ENCODE measurements at regions not wholly inside any gene's neighbourhood (a gene's known extent, or its start where the extent isn't known, plus 50 kb on each side); places are given as distances from the start of the nearest gene placed in this dataset.

DNA sequence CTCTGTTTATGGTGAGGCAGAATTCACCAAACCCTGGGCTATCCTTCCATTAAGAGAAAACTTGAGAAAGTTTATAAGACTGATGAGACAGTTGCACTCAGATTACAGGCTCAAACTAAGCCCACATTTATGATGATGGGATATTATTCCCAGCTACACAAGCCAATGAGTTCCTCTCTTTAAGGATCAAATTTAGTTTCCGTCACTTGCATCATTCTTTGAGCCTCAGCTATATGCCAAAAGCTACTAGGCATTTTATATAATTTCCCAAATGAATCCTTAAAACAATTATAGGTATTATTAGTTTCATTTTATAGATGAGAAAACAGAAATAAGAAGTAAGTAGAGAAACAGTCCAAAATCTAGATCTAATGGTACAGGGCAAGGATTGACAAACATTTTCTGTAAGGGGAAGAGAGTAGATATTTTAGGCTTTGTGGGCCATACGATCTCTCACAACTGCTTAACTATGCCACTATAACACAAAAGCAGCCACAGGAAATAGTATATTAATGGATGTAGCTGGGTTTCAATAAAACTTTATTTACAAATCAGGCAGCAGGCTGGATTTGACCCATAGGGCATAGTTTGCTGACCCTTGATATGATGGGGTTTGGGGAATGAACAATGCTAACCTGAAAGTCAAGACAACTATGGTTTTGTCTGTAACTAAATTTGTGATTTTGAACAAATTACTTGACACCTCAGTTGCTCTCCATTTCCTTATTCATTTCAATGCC lies 91.8 kb upstream of the PLXNC1 start:
- DNase-seq: no peak
- Histone ChIP-seq H3K4me1 (ENCODE audit: control insufficient read depth in 1 of 2, insufficient read depth in 2 of 2, low read length in 2 of 2) (peaks cover 0 to 3% of the 10 kb centered on the region in 2 donors), H3K36me3 (ENCODE audit: control insufficient read depth in 1 of 2, insufficient read depth in 2 of 2, low read length in 1 of 2) (no peaks in the 10 kb centered on the region), H3K27me3 (ENCODE audit: control insufficient read depth in 1 of 2, insufficient read depth in 2 of 2, low read length in 1 of 2) (no peaks in the 10 kb centered on the region), H3K27ac (ENCODE audit: low read depth in 1 of 2, low read length in 2 of 2) (no peak overlapping the region), H3K9me3 (ENCODE audit: control insufficient read depth, low read length) (no peaks in the 10 kb centered on the region), H3K4me3 (ENCODE audit: low read length in 2 of 2) (no peak overlapping the region)
- intact Hi-C loops (cut with DNase I): no loop called here
- no peak for ATAC-seq (ENCODE audit: low FRiP score)
- WGBS, 2 donors: 96 to 98% methylated on average over 2 of the region's 2 CpGs

DNA sequence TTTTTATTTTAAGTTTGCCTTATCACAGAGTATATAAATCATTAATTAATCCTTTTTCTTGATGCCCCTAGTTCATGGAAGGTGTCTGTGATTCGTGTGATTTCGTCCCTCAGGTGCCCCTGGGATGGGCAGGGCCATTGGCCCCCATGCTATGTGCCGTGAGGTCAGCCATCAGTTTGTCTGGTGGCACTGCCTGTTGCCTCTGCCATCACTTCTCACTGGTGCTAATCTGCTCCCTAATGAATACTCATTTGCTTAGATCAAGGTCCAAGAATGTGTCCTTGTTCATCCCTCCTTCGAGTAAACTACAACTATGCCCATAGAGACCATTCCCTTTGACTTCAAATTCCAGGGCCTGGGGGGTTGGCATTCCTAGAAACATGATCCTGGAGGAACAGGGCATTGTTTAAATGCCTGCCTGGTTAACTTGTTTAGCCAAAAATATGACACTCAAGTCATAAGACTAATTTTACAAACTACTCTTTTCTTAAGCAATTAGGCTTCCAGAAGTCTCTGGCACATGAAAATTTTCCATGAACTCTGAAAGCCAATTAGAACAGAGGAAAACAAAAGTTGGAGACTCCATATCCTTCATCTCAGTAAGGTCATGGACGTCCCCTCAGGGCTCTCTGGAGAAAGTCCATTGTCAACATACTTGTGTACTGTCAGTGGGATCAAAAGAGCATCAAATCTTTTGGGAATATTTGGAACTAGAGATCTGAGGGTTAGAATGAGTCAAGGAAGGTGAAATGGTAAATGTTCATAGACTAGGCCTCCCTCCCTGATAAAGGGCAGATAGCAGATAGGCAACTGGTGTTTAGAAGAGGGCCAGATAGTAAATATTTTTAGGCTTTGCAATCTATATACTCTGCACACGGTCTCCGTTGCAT lies 90.9 kb upstream of the PLXNC1 start:
- H3K27me3 ChIP-seq (ENCODE audit: control insufficient read depth in 1 of 2, insufficient read depth in 2 of 2, low read length in 1 of 2): no peaks in the 10 kb centered on the region
- H3K4me3 ChIP-seq (ENCODE audit: low read length in 2 of 2): no peak overlapping the region
- intact Hi-C loops (cut with DNase I): no loop called here
- peak overlapping the region in 1 of 2 donors; percentile 67 for H3K27ac ChIP-seq (ENCODE audit: low read depth in 1 of 2, low read length in 2 of 2)
- H3K9me3 ChIP-seq (ENCODE audit: control insufficient read depth, low read length): no peaks in the 10 kb centered on the region
- ATAC-seq (ENCODE audit: low FRiP score) (peak; percentile 72), DNase-seq (no peak)
- WGBS, 2 donors: 63 to 68% methylated on average over 7 of the region's 7 CpGs
- H3K36me3 ChIP-seq (ENCODE audit: control insufficient read depth in 1 of 2, insufficient read depth in 2 of 2, low read length in 1 of 2): no peaks in the 10 kb centered on the region
- H3K4me1 ChIP-seq (ENCODE audit: control insufficient read depth in 1 of 2, insufficient read depth in 2 of 2, low read length in 2 of 2): peaks cover 0 to 3% of the 10 kb centered on the region in 2 donors

DNA sequence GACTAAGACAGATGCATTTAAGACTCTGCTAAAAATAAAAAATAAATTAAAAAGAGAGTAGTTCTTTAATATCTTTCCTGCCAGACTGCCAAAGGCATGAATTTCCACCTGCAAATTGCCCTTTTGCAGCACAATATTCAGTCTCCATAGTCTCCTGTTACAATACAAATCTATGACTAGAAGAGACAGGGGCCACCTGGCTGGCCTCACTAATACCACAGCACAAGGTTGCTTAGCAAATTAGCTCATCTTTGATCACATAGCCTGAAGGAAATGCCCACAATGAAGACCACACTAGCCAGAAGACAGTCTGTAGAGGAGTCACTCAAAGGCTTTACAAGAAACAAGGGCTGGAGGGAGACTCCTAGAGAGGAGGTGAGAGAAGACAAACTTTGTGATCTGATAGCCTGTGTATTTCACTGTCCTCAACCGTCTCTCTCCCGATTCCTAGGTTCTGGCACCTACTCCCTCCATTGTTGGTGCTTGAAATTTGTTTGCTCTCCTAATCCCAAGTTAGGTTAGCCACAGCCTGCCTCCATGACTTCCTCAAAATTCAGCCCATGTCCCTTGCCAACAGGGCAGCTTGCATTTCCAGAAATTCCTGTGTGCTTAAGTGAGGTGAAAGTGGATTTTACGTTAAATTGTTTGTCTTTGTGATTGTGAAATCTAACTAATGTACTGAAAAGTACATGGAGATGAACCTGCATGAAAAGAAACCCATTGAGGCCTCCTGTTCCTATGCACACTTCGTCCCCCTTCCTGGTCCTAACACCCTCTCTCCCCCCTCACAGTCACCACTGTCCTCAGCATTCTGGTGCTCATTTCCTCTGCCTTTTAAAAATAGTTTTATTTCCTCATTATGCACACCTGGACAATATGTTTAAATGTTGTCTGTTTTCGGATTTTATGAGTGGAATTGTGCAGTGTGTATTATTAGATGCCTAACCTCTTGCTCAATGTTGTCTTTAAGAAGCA lies 88.7 kb upstream of the PLXNC1 start:
- H3K4me1 ChIP-seq (ENCODE audit: control insufficient read depth in 1 of 2, insufficient read depth in 2 of 2, low read length in 2 of 2): no peaks in the 10 kb centered on the region
- H3K27ac ChIP-seq (ENCODE audit: low read depth in 1 of 2, low read length in 2 of 2): no peak overlapping the region
- H3K4me3 ChIP-seq (ENCODE audit: low read length in 2 of 2): no peak overlapping the region
- DNase-seq (no peak), ATAC-seq (ENCODE audit: low FRiP score) (no peak)
- intact Hi-C loops (cut with DNase I): no loop called here
- WGBS, 2 donors: 56 to 64% methylated on average over 5 of the region's 5 CpGs
- H3K36me3 ChIP-seq (ENCODE audit: control insufficient read depth in 1 of 2, insufficient read depth in 2 of 2, low read length in 1 of 2): no peaks in the 10 kb centered on the region
- H3K9me3 ChIP-seq (ENCODE audit: control insufficient read depth, low read length): no peaks in the 10 kb centered on the region
- no peaks in the 10 kb centered on the region for H3K27me3 ChIP-seq (ENCODE audit: control insufficient read depth in 1 of 2, insufficient read depth in 2 of 2, low read length in 1 of 2)

DNA sequence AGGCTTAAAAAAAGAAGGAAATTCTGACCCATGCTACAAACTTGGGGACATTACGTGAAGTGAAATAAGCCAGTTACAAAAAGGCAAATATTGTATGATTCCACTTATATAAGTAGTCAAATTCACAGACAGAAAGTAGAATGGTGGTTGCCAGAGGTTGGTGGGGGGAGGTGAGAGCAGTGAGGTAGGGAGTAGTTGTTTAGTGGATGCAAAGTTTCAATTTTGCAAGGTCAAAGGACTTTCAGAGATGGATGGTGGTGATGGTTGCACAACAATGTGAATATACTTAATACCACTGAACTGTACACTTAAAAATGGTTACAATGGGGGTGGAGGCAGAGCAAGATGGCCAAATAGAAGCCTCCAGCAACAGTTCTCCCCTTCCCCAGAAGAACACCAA lies 86.2 kb upstream of the PLXNC1 start:
- WGBS, 2 donors: 97 to 98% methylated on average over 1 of the region's 1 CpG
- intact Hi-C loops (cut with DNase I): no loop called here
- Histone ChIP-seq H3K27me3 (ENCODE audit: control insufficient read depth in 1 of 2, insufficient read depth in 2 of 2, low read length in 1 of 2) (no peaks in the 10 kb centered on the region), H3K9me3 (ENCODE audit: control insufficient read depth, low read length) (no peaks in the 10 kb centered on the region), H3K4me3 (ENCODE audit: low read length in 2 of 2) (no peak overlapping the region), H3K4me1 (ENCODE audit: control insufficient read depth in 1 of 2, insufficient read depth in 2 of 2, low read length in 2 of 2) (no peaks in the 10 kb centered on the region), H3K27ac (ENCODE audit: low read depth in 1 of 2, low read length in 2 of 2) (no peak overlapping the region), H3K36me3 (ENCODE audit: control insufficient read depth in 1 of 2, insufficient read depth in 2 of 2, low read length in 1 of 2) (no peaks in the 10 kb centered on the region)
- no peak for DNase-seq
- ATAC-seq (ENCODE audit: low FRiP score): no peak

DNA sequence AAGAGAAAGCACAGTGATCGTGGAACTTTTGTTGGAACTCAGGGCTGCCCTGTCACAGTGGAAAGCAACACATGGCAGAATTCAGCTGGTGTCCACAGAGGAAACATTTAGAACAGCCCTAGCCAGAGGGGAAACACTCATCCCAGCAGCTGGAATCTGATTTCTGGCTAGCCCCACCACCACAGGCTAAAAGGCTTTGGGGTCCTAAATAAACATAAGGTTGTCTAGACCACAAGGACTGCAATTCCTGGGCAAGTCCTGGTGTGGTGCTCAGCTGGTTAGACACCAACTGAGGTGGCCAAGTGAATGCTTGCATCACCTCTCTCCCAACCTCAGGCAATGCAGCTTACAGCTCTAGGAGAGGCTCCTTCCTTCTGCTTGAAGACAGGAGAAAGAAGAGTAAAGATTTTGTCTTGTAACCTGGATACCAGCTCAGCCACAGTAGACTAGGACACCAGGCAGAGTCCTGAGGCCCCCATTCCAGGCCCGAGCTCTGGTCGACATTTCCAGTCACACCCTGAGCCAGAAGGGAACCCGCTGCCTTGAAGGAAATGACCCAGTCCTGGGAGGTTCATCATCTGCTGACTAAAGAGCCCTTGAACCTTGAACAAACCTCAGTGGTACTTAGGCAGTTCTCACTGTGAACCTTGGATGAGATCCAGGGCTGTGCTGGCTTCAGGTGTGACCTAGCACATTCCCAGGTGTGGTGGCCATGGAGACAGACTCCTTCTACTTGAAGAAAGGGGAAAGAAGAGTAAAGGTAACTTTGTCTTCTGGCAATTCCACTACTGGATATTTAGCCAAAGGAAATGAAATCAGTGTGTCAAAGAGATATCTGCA lies 85.4 kb upstream of the PLXNC1 start:
- DNase-seq: no peak
- intact Hi-C loops (cut with DNase I): no loop called here
- H3K4me3 ChIP-seq (ENCODE audit: low read length in 2 of 2): no peak overlapping the region
- 96 to 99% methylated on average over 4 of the region's 4 CpGs for WGBS, 2 donors
- H3K27me3 ChIP-seq (ENCODE audit: control insufficient read depth in 1 of 2, insufficient read depth in 2 of 2, low read length in 1 of 2): no peaks in the 10 kb centered on the region
- H3K9me3 ChIP-seq (ENCODE audit: control insufficient read depth, low read length): no peaks in the 10 kb centered on the region
- no peak for ATAC-seq (ENCODE audit: low FRiP score)
- H3K36me3 ChIP-seq (ENCODE audit: control insufficient read depth in 1 of 2, insufficient read depth in 2 of 2, low read length in 1 of 2): no peaks in the 10 kb centered on the region
- no peaks in the 10 kb centered on the region for H3K4me1 ChIP-seq (ENCODE audit: control insufficient read depth in 1 of 2, insufficient read depth in 2 of 2, low read length in 2 of 2)
- no peak overlapping the region for H3K27ac ChIP-seq (ENCODE audit: low read depth in 1 of 2, low read length in 2 of 2)

DNA sequence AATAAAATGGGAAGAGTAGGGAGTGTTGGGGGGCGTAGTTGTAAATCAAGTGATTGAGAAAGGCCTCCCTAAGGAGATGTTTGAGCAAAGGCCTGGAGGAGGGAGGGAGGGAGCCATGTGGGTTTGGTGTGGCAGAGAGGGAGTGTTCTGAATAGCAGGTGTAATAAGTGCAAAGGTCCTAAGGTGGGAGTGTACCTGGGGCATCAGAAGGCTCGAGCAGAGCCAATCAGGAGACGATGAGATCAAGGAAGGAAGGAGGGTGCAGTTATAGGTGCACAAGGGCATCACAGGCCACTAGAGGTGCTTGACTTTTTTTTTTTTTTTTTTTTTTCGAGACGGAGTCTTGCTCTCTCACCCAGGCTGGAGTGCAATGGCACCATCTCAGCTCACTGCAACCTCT lies 77.9 kb upstream of the PLXNC1 start:
- H3K4me3 ChIP-seq (ENCODE audit: low read length in 2 of 2): no peak overlapping the region
- no peak overlapping the region for H3K27ac ChIP-seq (ENCODE audit: low read depth in 1 of 2, low read length in 2 of 2)
- H3K27me3 ChIP-seq (ENCODE audit: control insufficient read depth in 1 of 2, insufficient read depth in 2 of 2, low read length in 1 of 2): no peaks in the 10 kb centered on the region
- no peaks in the 10 kb centered on the region for H3K36me3 ChIP-seq (ENCODE audit: control insufficient read depth in 1 of 2, insufficient read depth in 2 of 2, low read length in 1 of 2)
- peaks cover 0 to 7% of the 10 kb centered on the region in 2 donors for H3K4me1 ChIP-seq (ENCODE audit: control insufficient read depth in 1 of 2, insufficient read depth in 2 of 2, low read length in 2 of 2)
- H3K9me3 ChIP-seq (ENCODE audit: control insufficient read depth, low read length): no peaks in the 10 kb centered on the region
- DNase-seq (no peak), ATAC-seq (ENCODE audit: low FRiP score) (no peak)
- 92 to 95% methylated on average over 4 to 5 of the region's 5 CpGs for WGBS, 2 donors
- intact Hi-C loops (cut with DNase I): loop anchor here (10.0 kb wide), 2 partner anchors 176 to 306 kb away; no protein-coding TSS in a partner anchor

DNA sequence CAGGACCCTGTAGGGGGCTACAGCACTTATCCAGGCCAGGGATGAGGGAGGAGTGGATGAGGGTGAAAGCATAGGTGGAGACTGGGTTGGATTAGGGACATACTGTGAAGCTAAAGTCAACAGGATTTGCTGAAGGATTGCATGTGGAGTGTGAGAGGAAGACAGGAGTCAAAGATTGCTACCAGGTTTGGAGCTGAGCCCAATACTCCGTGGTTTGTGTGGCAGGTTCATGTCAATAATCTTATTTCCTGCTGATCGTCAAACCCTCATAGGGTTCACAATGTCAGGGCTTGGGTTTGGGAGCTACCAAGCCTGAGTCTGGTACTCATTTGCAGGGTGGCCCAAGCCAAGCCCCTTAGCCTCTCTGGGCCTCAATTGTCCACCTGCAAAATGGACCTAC lies 77.1 kb upstream of the PLXNC1 start:
- intact Hi-C loops (cut with DNase I): loop anchor here (10.0 kb wide), 2 partner anchors 176 to 306 kb away; no protein-coding TSS in a partner anchor
- DNase-seq (no peak), ATAC-seq (ENCODE audit: low FRiP score) (no peak)
- Histone ChIP-seq H3K36me3 (ENCODE audit: control insufficient read depth in 1 of 2, insufficient read depth in 2 of 2, low read length in 1 of 2) (no peaks in the 10 kb centered on the region), H3K27ac (ENCODE audit: low read depth in 1 of 2, low read length in 2 of 2) (no peak overlapping the region), H3K9me3 (ENCODE audit: control insufficient read depth, low read length) (no peaks in the 10 kb centered on the region), H3K27me3 (ENCODE audit: control insufficient read depth in 1 of 2, insufficient read depth in 2 of 2, low read length in 1 of 2) (no peaks in the 10 kb centered on the region), H3K4me3 (ENCODE audit: low read length in 2 of 2) (no peak overlapping the region), H3K4me1 (ENCODE audit: control insufficient read depth in 1 of 2, insufficient read depth in 2 of 2, low read length in 2 of 2) (peaks cover 0 to 8% of the 10 kb centered on the region in 2 donors)
- 67 to 79% methylated on average over 2 of the region's 2 CpGs for WGBS, 2 donors
